ENCODE measurements at regions not wholly inside any gene's neighbourhood (a gene's known extent, or its start where the extent isn't known, plus 50 kb on each side); places are given as distances from the start of the nearest gene placed in this dataset.
"Not testable (repeated sequence)": the region's sequence is repeated elsewhere in the genome, so short reads cannot be mapped to it uniquely, and the experiment has no call there.

DNA sequence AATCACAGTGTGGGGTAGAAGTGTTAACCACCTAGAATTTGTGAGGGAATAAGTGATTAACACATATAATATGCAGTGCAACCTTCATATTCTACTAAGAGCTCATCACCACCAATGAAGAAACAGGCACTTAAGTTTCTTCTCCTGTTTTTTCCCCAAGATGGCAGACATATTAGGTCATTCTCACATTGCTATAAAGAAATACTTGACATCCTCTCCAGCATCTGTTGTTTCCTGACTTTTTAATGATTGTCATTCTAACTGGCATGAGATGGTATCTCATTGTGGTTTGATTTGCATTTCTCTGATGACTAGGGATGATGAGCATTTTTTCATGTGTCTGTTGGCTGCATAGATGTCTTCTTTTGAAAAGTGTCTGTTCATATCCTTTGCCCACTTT is 301.5 kb upstream of the CLEC14A start:
- not testable (repeated sequence) for FAIRE-seq

GRCh38 chr14:38556252-38556651 is 300.4 kb upstream of the CLEC14A start:
- no peak for FAIRE-seq

DNA sequence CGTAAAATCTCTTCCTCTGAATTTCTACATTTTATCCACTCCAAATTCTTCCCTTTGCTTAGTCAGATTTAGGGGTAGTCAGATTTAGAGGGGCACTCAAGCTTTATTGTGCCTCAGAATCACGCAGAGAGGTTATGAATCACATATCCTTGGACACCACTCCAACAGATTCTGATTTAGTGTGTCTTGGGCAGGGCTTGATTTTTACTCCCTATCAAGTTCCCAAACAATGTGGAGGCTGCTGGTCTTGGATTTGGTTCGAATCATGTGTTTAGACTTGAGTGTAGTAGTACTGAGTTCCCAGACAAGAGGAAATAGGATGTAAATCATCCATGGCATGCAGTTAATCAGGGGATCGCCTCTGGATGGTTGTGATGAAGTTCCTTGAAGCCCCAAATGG is 298.1 kb upstream of the CLEC14A start:
- no peak for FAIRE-seq

- no peak for FAIRE-seq
Measured at GRCh38 chr14:38553586-38553985, 297.7 kb upstream of the CLEC14A start.

DNA sequence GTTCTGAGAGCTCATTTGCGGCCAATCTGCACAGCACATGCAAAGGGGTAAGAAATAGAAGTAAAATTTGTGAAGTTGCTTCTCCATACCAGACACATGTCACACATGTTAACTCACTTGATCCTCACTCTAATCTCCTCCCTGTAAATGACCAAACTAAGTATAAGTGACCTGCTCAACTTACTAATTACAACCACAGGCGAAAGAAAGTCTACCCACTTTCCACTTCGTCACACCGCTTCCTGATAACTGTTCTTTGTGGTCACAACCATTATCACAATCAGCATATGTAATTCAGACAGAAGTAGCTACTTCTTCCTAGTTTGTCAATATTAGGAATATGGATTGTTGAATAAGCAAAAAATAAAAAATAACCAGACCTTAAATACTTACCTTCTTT is 293.7 kb upstream of the CLEC14A start:
- FAIRE-seq = no peak

DNA sequence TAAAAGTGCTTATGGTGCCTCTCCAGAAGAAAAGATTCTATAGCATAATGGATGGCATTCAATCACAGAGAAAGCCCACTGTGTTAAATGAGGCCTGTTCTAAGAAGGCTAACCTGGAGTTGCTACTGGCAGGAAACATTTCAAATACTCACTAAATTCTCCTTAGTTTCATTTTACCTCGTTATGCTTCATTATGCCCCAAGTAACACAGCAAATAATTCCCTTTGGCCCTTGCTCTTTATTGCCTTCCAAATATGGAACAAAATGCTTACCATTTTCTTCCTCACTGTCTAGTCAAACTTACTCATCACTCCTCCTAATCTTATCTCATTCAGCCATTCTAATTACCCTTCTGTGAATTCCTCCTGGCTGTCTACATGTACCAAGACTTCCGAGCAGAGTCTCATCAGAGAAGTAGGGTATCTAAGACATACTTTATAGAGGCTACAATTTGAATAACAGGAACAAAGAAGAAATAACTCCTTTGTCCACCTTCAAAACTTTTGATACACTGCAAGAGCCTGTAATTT is 292.1 kb upstream of the CLEC14A start:
- no peak for FAIRE-seq

DNA sequence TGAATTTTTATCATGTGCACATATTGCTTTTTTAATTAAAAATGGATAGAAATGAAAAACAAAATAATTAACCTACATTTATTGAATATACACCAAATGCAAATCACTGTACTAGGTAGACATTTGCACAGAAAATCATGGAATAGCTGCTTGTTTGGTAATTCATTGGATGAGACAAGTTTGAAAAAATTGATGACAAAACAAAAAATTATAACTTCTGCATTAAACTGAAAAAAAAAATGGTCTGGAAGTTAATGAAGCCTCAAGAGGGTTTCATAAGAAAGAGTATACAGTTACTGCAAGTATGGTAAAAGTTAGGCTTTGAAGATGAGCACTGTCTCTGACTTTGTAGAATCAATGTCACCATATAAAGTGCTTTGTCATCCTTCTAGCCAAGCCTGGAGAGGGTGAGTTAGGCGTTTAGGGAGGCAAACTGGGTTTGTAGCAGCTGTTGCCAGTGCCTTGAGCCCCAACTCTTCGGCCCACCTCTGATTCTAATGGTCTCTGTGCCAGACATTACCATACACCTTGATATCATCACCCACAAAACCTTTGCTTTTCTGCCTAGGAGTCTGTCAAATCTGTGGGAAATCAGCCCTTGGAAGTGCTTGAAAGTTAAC is 291.1 kb upstream of the CLEC14A start:
- no peak for FAIRE-seq

GRCh38 chr14:38544776-38545175 is 288.9 kb upstream of the CLEC14A start:
- no peak for FAIRE-seq

DNA sequence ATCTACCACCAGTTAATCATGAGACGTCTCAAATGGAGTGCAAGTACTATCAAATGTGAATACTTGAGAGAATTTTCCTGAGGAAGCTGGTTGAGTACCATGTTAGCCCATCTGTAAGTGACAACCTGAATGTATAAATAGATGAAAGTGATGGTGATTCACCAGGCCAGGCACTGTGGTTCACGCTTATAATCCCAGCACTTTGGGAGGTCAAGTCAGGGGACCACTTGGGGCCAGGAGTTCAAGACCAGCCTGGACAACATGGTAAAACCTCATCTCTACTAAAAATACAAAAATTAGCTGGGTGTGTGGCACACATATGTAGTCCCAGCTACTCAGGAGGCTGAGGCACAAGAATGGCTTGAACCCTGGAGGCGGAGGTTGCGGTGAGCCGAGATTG is 288.0 kb upstream of the CLEC14A start:
- not testable (repeated sequence) for FAIRE-seq

DNA sequence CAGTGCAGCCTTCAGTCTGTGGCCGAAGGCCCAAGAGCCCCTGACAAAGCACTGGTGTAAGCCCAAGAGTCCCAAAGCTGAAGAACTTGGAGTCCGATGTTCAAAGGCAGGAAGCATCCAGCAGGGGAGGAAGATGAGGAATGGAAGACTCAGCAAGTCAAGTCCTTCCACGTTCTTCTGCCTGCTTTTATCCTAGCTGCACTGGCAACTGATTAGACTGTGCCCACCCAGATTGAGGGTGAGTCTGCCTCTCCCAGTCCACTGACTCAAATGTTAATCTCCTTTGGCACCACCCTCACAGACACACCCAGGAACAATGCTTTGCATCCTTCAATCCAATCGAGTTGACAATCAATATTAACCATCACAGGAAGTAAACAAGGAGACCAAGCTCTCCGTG is 282.2 kb upstream of the CLEC14A start:
- FAIRE-seq = not testable (repeated sequence)

- no peak for FAIRE-seq
Measured at GRCh38 chr14:38536376-38537038, 280.6 kb upstream of the CLEC14A start.

GRCh38 chr14:38528582-38528981 is 272.7 kb upstream of the CLEC14A start:
- no peak for FAIRE-seq

GRCh38 chr14:38527502-38527878 is 271.6 kb upstream of the CLEC14A start:
- FAIRE-seq = no peak

DNA sequence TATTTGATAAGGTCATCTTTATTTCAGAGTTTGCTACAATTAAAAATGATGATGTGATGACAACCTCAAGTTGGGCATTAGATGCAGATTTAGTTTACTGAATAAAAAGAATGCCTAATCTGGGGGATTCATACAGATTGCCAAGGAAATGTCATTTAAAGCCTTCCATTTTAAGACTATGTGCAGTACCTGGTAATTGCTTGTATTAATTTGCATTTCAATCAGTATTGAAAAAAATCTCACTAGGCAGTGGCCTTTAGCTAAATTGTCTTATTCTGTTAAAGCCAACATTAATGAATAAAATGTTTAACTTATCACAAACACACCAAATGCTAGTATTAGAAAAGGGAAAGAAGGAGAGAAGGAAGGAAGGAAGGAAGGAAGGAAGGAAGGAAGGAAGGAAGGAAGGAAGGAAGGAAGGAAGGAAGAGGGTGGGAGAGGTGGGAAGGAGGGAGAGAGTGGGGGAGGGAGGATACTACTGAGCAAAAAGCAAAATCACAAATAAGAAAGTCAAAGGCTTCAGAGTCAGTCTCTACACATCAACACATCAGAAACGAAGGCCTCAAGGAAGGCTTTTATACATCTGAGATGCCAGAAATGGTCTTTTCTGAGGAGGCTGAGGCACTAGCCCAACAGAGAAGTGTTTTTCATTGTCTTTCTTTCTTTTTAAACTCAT is 271.1 kb upstream of the CLEC14A start:
- FAIRE-seq = no peak

- FAIRE-seq = no peak
Measured at GRCh38 chr14:38524636-38525509, 269.0 kb upstream of the CLEC14A start.

DNA sequence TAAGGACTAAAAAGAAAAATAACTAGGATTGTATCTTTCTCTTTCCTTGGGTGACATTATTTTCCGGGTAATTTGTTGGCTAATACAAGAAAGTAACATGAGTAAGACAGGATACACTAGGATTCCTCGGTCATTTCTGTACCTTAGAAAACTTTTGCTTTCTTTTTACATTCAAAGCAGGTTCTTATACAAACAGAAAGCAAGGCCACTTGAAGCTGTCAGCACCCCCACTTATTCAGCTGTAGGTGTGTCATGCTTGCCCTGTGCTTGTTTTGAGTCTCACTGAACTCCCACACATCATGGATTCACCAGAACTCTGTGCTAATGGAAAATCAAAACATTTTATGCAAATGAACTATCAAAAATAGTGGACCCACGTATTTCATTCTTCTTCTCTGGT is 266.8 kb upstream of the CLEC14A start:
- no peak for FAIRE-seq

- FAIRE-seq = no peak
Measured at GRCh38 chr14:38521591-38521990, 265.7 kb upstream of the CLEC14A start.

- FAIRE-seq = no peak
Measured at GRCh38 chr14:38517426-38517825, 261.5 kb upstream of the CLEC14A start.

GRCh38 chr14:38512236-38512635 is 256.3 kb upstream of the CLEC14A start:
- FAIRE-seq = no peak

DNA sequence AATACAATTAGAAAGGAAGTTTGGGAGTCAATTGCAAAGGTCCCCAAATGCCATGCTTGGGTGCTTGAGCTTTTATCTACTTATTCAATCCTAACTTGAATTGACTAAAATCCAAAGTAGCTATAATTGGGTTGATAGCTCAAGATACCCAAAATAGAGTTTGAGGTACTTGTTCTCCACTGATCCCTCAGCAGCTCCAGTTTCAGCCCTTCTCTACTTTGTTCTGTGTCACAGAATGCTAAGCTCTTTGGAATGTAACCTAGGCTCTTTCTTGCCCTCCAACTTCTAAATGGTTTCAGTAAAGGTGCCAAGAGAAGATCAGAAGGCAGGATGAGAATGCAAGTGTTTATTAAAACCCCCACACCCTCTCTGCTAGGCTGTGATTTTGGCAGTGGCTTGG is 251.4 kb upstream of the CLEC14A start:
- no peak for FAIRE-seq

- FAIRE-seq = no peak
Measured at GRCh38 chr14:38505973-38506249, 250.0 kb upstream of the CLEC14A start.

- FAIRE-seq = no peak
Measured at GRCh38 chr14:38505221-38505972, 249.5 kb upstream of the CLEC14A start.

- no peak for FAIRE-seq
Measured at GRCh38 chr14:38504175-38504574, 248.3 kb upstream of the CLEC14A start.

All from islet of Langerhans (tissue), 1 donor.